ENCODE measurements at regions not wholly inside any gene's neighbourhood (a gene's known extent, or its start where the extent isn't known, plus 50 kb on each side); places are given as distances from the start of the nearest gene placed in this dataset.

DNA sequence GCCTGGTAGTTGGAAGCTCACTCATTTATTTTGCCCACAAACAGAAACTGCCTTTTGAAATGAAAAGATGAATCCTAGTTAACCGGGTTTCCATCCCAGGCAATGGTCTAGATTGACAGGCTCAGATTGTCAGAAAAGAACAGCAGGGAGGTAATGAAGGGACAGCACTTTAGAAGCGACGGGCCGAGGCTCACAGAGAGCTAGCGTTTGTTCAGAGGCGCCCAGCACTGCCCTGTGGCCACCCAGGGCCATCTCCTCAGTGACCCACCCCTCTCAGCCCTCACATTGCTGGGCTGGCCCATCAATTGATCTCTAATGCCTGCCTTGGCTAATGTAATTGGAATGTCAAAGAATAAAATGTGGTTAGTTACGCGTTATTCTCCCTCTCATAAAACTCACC is 304.8 kb downstream of the CDCA7 start:
- intact Hi-C loops (cut with DNase I) = no loop called here
- H3K27me3 ChIP-seq = no peaks in the 10 kb centered on the region
- no peak for DNase-seq (ENCODE audit: extremely low spot score in 2 of 2)
- no peak for TF ChIP-seq POLR2AphosphoS5 (IDR thresholded peaks at IDR 0.05; ENCODE audit: insufficient read depth in 1 of 2, low read depth in 1 of 2)
- no peak for TF ChIP-seq POLR2A (IDR thresholded peaks at IDR 0.05)
- TF ChIP-seq, protein P1, sequence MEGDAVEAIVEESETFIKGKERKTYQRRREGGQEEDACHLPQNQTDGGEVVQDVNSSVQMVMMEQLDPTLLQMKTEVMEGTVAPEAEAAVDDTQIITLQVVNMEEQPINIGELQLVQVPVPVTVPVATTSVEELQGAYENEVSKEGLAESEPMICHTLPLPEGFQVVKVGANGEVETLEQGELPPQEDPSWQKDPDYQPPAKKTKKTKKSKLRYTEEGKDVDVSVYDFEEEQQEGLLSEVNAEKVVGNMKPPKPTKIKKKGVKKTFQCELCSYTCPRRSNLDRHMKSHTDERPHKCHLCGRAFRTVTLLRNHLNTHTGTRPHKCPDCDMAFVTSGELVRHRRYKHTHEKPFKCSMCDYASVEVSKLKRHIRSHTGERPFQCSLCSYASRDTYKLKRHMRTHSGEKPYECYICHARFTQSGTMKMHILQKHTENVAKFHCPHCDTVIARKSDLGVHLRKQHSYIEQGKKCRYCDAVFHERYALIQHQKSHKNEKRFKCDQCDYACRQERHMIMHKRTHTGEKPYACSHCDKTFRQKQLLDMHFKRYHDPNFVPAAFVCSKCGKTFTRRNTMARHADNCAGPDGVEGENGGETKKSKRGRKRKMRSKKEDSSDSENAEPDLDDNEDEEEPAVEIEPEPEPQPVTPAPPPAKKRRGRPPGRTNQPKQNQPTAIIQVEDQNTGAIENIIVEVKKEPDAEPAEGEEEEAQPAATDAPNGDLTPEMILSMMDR (IDR thresholded peaks at IDR 0.05) = no peak
- H3K9me3 ChIP-seq = no peaks in the 10 kb centered on the region
- H3K4me1 ChIP-seq = peaks cover 19% of the 10 kb centered on the region
- no peak overlapping the region for H3K27ac ChIP-seq
- H3K4me3 ChIP-seq = no peak overlapping the region
- H3K36me3 ChIP-seq = no peaks in the 10 kb centered on the region

DNA sequence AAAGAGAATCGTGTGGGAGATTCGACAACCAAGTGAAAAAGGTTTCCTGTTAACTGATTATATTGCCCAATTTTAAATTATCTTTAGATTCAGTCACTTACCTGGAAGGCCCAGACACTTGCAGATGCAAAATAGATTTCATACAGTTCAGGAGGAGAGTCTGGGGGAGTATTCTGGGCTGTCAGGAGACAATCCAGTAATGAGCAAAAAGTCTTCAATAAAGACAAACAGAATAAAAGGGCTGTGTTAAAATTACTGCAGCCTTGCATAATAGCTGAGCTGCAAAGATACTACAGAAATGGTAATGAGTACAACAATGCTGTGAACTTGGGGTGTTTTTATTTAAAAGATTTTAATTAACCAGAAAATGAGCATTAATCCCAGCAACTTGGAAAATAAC is 303.6 kb downstream of the SP3 start:
- H3K27ac ChIP-seq = no peak overlapping the region
- TF ChIP-seq, protein P1 (IDR thresholded peaks at IDR 0.05) = no peak
- TF ChIP-seq POLR2AphosphoS5 (IDR thresholded peaks at IDR 0.05; ENCODE audit: insufficient read depth in 1 of 2, low read depth in 1 of 2) = no peak
- no peak for TF ChIP-seq POLR2A (IDR thresholded peaks at IDR 0.05)
- H3K4me3 ChIP-seq = no peak overlapping the region
- no peaks in the 10 kb centered on the region for H3K36me3 ChIP-seq
- H3K9me3 ChIP-seq = no peaks in the 10 kb centered on the region
- DNase-seq (ENCODE audit: extremely low spot score in 2 of 2) = no peak
- intact Hi-C loops (cut with DNase I) = no loop called here
- peaks cover 19% of the 10 kb centered on the region for H3K4me1 ChIP-seq
- no peaks in the 10 kb centered on the region for H3K27me3 ChIP-seq

DNA sequence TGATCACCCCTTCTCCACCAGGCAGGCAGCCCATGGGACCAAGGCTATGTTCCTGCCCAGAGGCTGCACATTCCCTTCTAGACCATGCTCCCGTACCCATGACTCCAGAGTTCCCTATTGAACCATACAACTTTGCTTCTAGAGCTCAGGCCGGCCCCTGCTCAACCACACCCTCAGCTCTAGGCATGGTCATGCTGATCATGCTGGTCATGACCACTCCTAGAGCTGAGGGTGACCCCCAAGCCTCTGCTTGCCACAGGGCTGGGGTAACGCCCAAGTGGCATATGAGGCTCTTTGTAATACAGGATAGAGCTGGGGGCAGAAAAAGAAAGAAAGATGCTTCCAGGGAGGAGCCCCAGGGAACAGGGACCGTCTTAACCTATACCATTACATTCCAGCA is 301.8 kb downstream of the SP3 start:
- no peak overlapping the region for H3K27ac ChIP-seq
- H3K4me3 ChIP-seq = no peak overlapping the region
- peaks cover 13% of the 10 kb centered on the region for H3K4me1 ChIP-seq
- H3K9me3 ChIP-seq = no peaks in the 10 kb centered on the region
- H3K27me3 ChIP-seq = no peaks in the 10 kb centered on the region
- DNase-seq (ENCODE audit: extremely low spot score in 2 of 2) = no peak
- TF ChIP-seq, protein P1 (IDR thresholded peaks at IDR 0.05) = no peak
- TF ChIP-seq POLR2AphosphoS5 (IDR thresholded peaks at IDR 0.05; ENCODE audit: insufficient read depth in 1 of 2, low read depth in 1 of 2) = no peak
- TF ChIP-seq POLR2A (IDR thresholded peaks at IDR 0.05) = no peak
- H3K36me3 ChIP-seq = no peaks in the 10 kb centered on the region
- intact Hi-C loops (cut with DNase I) = no loop called here

DNA sequence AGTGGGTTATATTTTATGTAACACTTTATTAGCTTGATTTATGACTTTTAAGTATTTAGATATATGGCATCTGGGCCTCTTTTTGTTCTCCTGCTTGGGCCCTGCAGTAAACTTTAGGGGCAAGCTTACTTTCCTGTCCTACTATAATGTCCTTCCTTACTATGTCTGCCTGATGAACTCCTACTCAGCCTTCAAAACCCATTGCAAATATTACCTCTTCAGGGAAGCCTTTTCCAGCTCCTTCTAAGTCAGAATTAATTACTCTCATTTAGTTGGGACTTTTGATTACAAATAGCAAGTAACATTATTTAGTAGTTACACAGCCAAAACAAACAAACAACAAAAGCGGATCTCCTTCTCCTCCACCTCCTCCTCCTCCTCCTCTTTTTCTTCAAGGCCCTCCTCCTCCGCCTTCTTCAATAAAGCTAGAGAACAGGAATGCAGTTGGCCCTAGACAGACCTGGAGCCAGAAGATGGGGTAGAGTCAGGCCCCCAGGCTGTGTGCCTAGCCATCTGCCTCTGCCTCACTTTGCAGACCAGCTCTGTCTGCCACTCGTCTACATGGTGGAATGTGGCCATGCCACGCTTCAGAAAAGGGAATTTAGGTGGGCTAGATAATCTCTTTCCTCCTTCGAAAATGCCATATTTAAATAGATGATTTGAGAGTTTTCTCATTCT is 301.2 kb downstream of the SP3 start:
- TF ChIP-seq, protein P1 (IDR thresholded peaks at IDR 0.05) = no peak
- no peak for TF ChIP-seq POLR2A (IDR thresholded peaks at IDR 0.05)
- Histone ChIP-seq H3K9me3 (no peaks in the 10 kb centered on the region), H3K36me3 (no peaks in the 10 kb centered on the region), H3K4me3 (no peak overlapping the region), H3K27me3 (no peaks in the 10 kb centered on the region), H3K27ac (no peak overlapping the region), H3K4me1 (peaks cover 7% of the 10 kb centered on the region)
- intact Hi-C loops (cut with DNase I) = no loop called here
- DNase-seq (ENCODE audit: extremely low spot score in 2 of 2) = no peak

DNA sequence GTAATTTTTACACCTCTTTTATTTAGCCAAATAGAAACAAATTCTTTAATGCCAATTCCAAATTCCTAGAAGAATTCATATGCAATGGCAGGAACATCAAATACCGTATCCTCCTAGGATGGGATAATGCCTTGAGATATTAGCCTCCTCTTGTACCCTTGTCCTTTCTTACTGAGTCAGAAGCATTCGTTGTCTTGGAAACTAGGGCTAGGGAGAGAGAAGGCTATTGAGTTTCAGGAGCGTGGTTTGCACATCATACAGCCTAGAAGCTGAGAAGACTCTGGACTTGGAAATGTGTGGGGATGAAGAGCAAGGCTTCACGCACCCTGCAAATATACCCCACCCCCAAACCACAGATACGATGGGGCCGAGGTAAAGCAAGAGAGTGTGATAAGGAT is 300.7 kb downstream of the SP3 start:
- Histone ChIP-seq H3K27me3 (no peaks in the 10 kb centered on the region), H3K4me3 (no peak overlapping the region), H3K36me3 (no peaks in the 10 kb centered on the region), H3K27ac (no peak overlapping the region), H3K4me1 (peaks cover 2% of the 10 kb centered on the region), H3K9me3 (no peaks in the 10 kb centered on the region)
- intact Hi-C loops (cut with DNase I) = no loop called here
- DNase-seq (ENCODE audit: extremely low spot score in 2 of 2) = no peak
- TF ChIP-seq POLR2A (IDR thresholded peaks at IDR 0.05) = no peak
- TF ChIP-seq POLR2AphosphoS5 (IDR thresholded peaks at IDR 0.05; ENCODE audit: insufficient read depth in 1 of 2, low read depth in 1 of 2) = no peak
- TF ChIP-seq, protein P1 (IDR thresholded peaks at IDR 0.05) = no peak

All from vagina (tissue), 2 donors.